ENCODE measurements at regions not wholly inside any gene's neighbourhood (a gene's known extent, or its start where the extent isn't known, plus 50 kb on each side); places are given as distances from the start of the nearest gene placed in this dataset.

GRCh38 chr5:17763301-17763700 lies 129.0 kb downstream of the TAF11L14 start:
- no peak for DNase-seq

- no peak for DNase-seq
Observed at GRCh38 chr5:17766031-17766430, 131.8 kb downstream of the TAF11L14 start.

GRCh38 chr5:17769277-17769676 lies 135.0 kb downstream of the TAF11L14 start:
- DNase-seq: no peak

- DNase-seq: no peak
Observed at GRCh38 chr5:17772232-17772631, 138.0 kb downstream of the TAF11L14 start.

GRCh38 chr5:17785774-17786173 lies 151.5 kb downstream of the TAF11L14 start:
- no peak for DNase-seq

GRCh38 chr5:17788351-17788750 lies 154.1 kb downstream of the TAF11L14 start:
- no peak for DNase-seq

- no peak for DNase-seq
Observed at GRCh38 chr5:17794201-17794600, 159.9 kb downstream of the TAF11L14 start.

- DNase-seq: no peak
Observed at GRCh38 chr5:17794815-17795214, 160.6 kb downstream of the TAF11L14 start.

- no peak for DNase-seq
Observed at GRCh38 chr5:17796142-17796541, 161.9 kb downstream of the TAF11L14 start.

- DNase-seq: no peak
Observed at GRCh38 chr5:17796757-17797396, 162.6 kb downstream of the TAF11L14 start.

GRCh38 chr5:17799521-17799920 lies 165.3 kb downstream of the TAF11L14 start:
- no peak for DNase-seq

- no peak for DNase-seq
Observed at GRCh38 chr5:17801595-17801994, 167.3 kb downstream of the TAF11L14 start.

- no peak for DNase-seq
Observed at GRCh38 chr5:17802256-17802655, 168.0 kb downstream of the TAF11L14 start.

GRCh38 chr5:17803971-17804370 lies 169.7 kb downstream of the TAF11L14 start:
- no peak for DNase-seq

GRCh38 chr5:17805227-17805825 lies 171.1 kb downstream of the TAF11L14 start:
- no peak for DNase-seq

- no peak for DNase-seq
Observed at GRCh38 chr5:17806818-17807468, 172.7 kb downstream of the TAF11L14 start.

- DNase-seq: no peak
Observed at GRCh38 chr5:17808566-17808965, 174.3 kb downstream of the TAF11L14 start.

- no peak for DNase-seq
Observed at GRCh38 chr5:17810734-17811133, 176.5 kb downstream of the TAF11L14 start.

- no peak for DNase-seq
Observed at GRCh38 chr5:17813214-17813613, 179.0 kb downstream of the TAF11L14 start.

- no peak for DNase-seq
Observed at GRCh38 chr5:17816505-17816904, 182.2 kb downstream of the TAF11L14 start.

- DNase-seq: no peak
Observed at GRCh38 chr5:17816944-17817343, 182.7 kb downstream of the TAF11L14 start.

GRCh38 chr5:17817990-17818389 lies 183.7 kb downstream of the TAF11L14 start:
- DNase-seq: no peak

GRCh38 chr5:17819783-17820182 lies 185.5 kb downstream of the TAF11L14 start:
- no peak for DNase-seq

- DNase-seq: no peak
Observed at GRCh38 chr5:17828681-17829080, 194.4 kb downstream of the TAF11L14 start.

GRCh38 chr5:17829456-17829855 lies 195.2 kb downstream of the TAF11L14 start:
- DNase-seq: no peak

Data from NCI-H2029 (cell line).